MM.1S (cell line): ENCODE measurements at regions not wholly inside any gene's neighbourhood (a gene's known extent, or its start where the extent isn't known, plus 50 kb on each side); places are given as distances from the start of the nearest gene placed in this dataset.

ENCODE experiments used
- DNase-seq: peaks from one replicate; pipeline ENCODE4 v3.0.0-alpha.2; 2015
- H2AFZ ChIP-seq: fragments of 300-600 bp; sonication (generic); 2 replicates; pipeline ENCODE4 v1.6.0; 2016; ENCODE audit warnings: antibody characterized with exemption, low read length
- H3F3A ChIP-seq: fragments of 300-600 bp; sonication (generic); 2 replicates; pipeline ENCODE4 v1.6.1; 2016; ENCODE audit warnings: mild to moderate bottlenecking, antibody characterized with exemption, low read length, moderate library complexity, mixed read lengths; ENCODE audit not compliant: insufficient read depth
- H3K27ac ChIP-seq: fragments of 300-600 bp; sonication (generic); 2 replicates; pipeline ENCODE4 v1.5.1; 2016; ENCODE audit warnings: mild to moderate bottlenecking, low read length
- H3K27me3 ChIP-seq: fragments of 300-600 bp; sonication (generic); replicated peaks from 2 replicates; pipeline ENCODE4 v1.6.0; 2016; ENCODE audit warnings: low read length; ENCODE audit not compliant: insufficient read depth
- H3K36me3 ChIP-seq: fragments of 300-600 bp; sonication (generic); replicated peaks from 2 replicates; pipeline ENCODE4 v1.6.1; 2016; ENCODE audit warnings: mild to moderate bottlenecking, low read length, mixed read lengths; ENCODE audit not compliant: insufficient read depth
- H3K4me1 ChIP-seq: fragments of 300-600 bp; sonication (generic); 2 replicates; pipeline ENCODE4 v1.6.1; 2016; ENCODE audit warnings: low read length, mixed read lengths
- H3K4me2 ChIP-seq: fragments of 300-600 bp; sonication (generic); 2 replicates; pipeline ENCODE4 v1.6.0; 2016; ENCODE audit warnings: low read depth, low read length
- H3K4me3 ChIP-seq: fragments of 300-600 bp; sonication (generic); 2 replicates; pipeline ENCODE4 v1.5.1; 2016; ENCODE audit warnings: low read length, mixed read lengths
- H3K79me2 ChIP-seq: fragments of 300-600 bp; sonication (generic); 2 replicates; pipeline ENCODE4 v1.6.1; 2016; ENCODE audit warnings: mixed run types, low read length, mixed read lengths
- H3K9ac ChIP-seq: fragments of 300-600 bp; sonication (generic); 2 replicates; pipeline ENCODE4 v1.6.1; 2016; ENCODE audit warnings: low read length, mixed read lengths
- H3K9me2 ChIP-seq: fragments of 300-600 bp; sonication (generic); replicated peaks from 2 replicates; pipeline ENCODE4 v1.6.1; 2016; ENCODE audit warnings: mild to moderate bottlenecking, low read length, mixed read lengths; ENCODE audit not compliant: insufficient read depth
- H3K9me3 ChIP-seq: fragments of 300-600 bp; sonication (generic); replicated peaks from 2 replicates; pipeline ENCODE4 v1.6.1; 2016; ENCODE audit warnings: mild to moderate bottlenecking, low read length, mixed read lengths; ENCODE audit not compliant: insufficient read depth
- H4K20me1 ChIP-seq: fragments of 300-600 bp; sonication (generic); 2 replicates; pipeline ENCODE4 v1.6.1; 2016; ENCODE audit warnings: mild to moderate bottlenecking, low read length, moderate library complexity, mixed read lengths; ENCODE audit not compliant: insufficient read depth
- CTCF ChIP-seq: fragments of 300-600 bp; sonication (generic); IDR thresholded peaks from 2 replicates; pipeline ENCODE4 v1.5.1; 2016; ENCODE audit warnings: antibody characterized with exemption, low read length, mixed read lengths
- EZH2 ChIP-seq: fragments of 300-600 bp; sonication (generic); optimal IDR thresholded peaks from 2 replicates; pipeline ENCODE3; 2017; ENCODE audit warnings: low read depth, mild to moderate bottlenecking, antibody characterized with exemption, low read length, mixed read lengths
- EZH2phosphoT487 ChIP-seq: fragments of 300-600 bp; sonication (generic); IDR thresholded peaks from 2 replicates; pipeline ENCODE4 v1.6.1; 2018; ENCODE audit warnings: antibody characterized with exemption, low read length

GRCh38 chr14:34065690-34066391 is 115.0 kb upstream of the EGLN3 start:
- H4K20me1 ChIP-seq, result no peaks in the 10 kb centered on the region
- no peaks in the 10 kb centered on the region for H3K4me1 ChIP-seq
- H3K79me2 ChIP-seq, result no peaks in the 10 kb centered on the region
- no peak overlapping the region for H2AFZ ChIP-seq
- no peak for TF ChIP-seq EZH2
- TF ChIP-seq EZH2phosphoT487, result no peak
- TF ChIP-seq CTCF, result no peak
- H3K9ac ChIP-seq, result no peak overlapping the region
- no peak overlapping the region for H3K27ac ChIP-seq
- H3K4me2 ChIP-seq, result no peak overlapping the region
- H3K9me2 ChIP-seq, result no peaks in the 10 kb centered on the region
- H3K9me3 ChIP-seq, result no peaks in the 10 kb centered on the region
- no peak for DNase-seq
- H3K36me3 ChIP-seq, result no peaks in the 10 kb centered on the region
- no peak overlapping the region for H3K4me3 ChIP-seq
- H3F3A ChIP-seq, result no peaks in the 10 kb centered on the region
- no peaks in the 10 kb centered on the region for H3K27me3 ChIP-seq

GRCh38 chr14:34065236-34065635 is 114.4 kb upstream of the EGLN3 start:
- Histone ChIP-seq H3K27ac (no peak overlapping the region), H3K79me2 (no peaks in the 10 kb centered on the region), H3K4me1 (no peaks in the 10 kb centered on the region), H3K27me3 (no peaks in the 10 kb centered on the region), H2AFZ (no peak overlapping the region), H3K9ac (no peak overlapping the region), H3K9me3 (no peaks in the 10 kb centered on the region), H4K20me1 (no peaks in the 10 kb centered on the region), H3K4me3 (no peak overlapping the region), H3K9me2 (no peaks in the 10 kb centered on the region), H3K4me2 (no peak overlapping the region), H3F3A (no peaks in the 10 kb centered on the region), H3K36me3 (no peaks in the 10 kb centered on the region)
- DNase-seq, result no peak
- TF ChIP-seq CTCF (no peak), EZH2 (no peak), EZH2phosphoT487 (no peak)

GRCh38 chr14:34064349-34064748 is 113.5 kb upstream of the EGLN3 start:
- Histone ChIP-seq H3K4me3 (no peak overlapping the region), H3K79me2 (no peaks in the 10 kb centered on the region), H3K9me3 (no peaks in the 10 kb centered on the region), H3K36me3 (no peaks in the 10 kb centered on the region), H3K9ac (no peak overlapping the region), H3K9me2 (no peaks in the 10 kb centered on the region), H3K4me1 (no peaks in the 10 kb centered on the region), H4K20me1 (no peaks in the 10 kb centered on the region), H3F3A (no peaks in the 10 kb centered on the region), H3K27ac (no peak overlapping the region), H3K27me3 (no peaks in the 10 kb centered on the region), H2AFZ (no peak overlapping the region), H3K4me2 (no peak overlapping the region)
- TF ChIP-seq EZH2phosphoT487 (no peak), EZH2 (no peak), CTCF (no peak)
- DNase-seq, result no peak
